ENCODE measurements at regions not wholly inside any gene's neighbourhood (a gene's known extent, or its start where the extent isn't known, plus 50 kb on each side); places are given as distances from the start of the nearest gene placed in this dataset.

- TF ChIP-seq HMBOX1 (IDR thresholded peaks at IDR 0.05) = no peak
- TF ChIP-seq ZFPM2 (CRISPR knock-in tag; IDR thresholded peaks at IDR 0.05) = no peak
- no peak for TF ChIP-seq THRA (IDR thresholded peaks at IDR 0.05)
- no peak; a peak in 1 of 4 replicates for TF ChIP-seq MNT (conservative IDR thresholded peaks at IDR 0.05)
- TF ChIP-seq SAFB2 (IDR thresholded peaks at IDR 0.05; ENCODE audit: borderline replicate concordance, low read depth, low read length, severe bottlenecking) = no peak
- TF ChIP-seq SMAD1 (IDR thresholded peaks at IDR 0.05; ENCODE audit: low read depth, low read length, partially characterized antibody) = no peak
- TF ChIP-seq TAF9B (IDR thresholded peaks at IDR 0.05; ENCODE audit: partially characterized antibody) = no peak
- no peak for TF ChIP-seq XRCC3 (IDR thresholded peaks at IDR 0.05)
- TF ChIP-seq CBFA2T2 (conservative IDR thresholded peaks at IDR 0.05) = 0 out of 2 replicates have a peak, but pooled peaks have one; percentile 31
- TF ChIP-seq ZNF3 (CRISPR knock-in tag; IDR thresholded peaks at IDR 0.05) = no peak
- TF ChIP-seq GABPB1 (CRISPR knock-in tag; IDR thresholded peaks at IDR 0.05) = no peak
- no peak for TF ChIP-seq HNRNPH1 (optimal IDR thresholded peaks at IDR 0.05; ENCODE audit: low read depth, low read length)
- no peak for TF ChIP-seq SREBF2 (CRISPR knock-in tag; IDR thresholded peaks at IDR 0.05)
- TF ChIP-seq ATF7 (IDR thresholded peaks at IDR 0.05) = no peak
- TF ChIP-seq ZNF785 (CRISPR knock-in tag; IDR thresholded peaks at IDR 0.05) = no peak
- TF ChIP-seq RFX7 (CRISPR knock-in tag; IDR thresholded peaks at IDR 0.05) = no peak
- no peak for TF ChIP-seq CHD1 (IDR thresholded peaks at IDR 0.05; ENCODE audit: low read length)
- no peak for TF ChIP-seq ZZZ3 (IDR thresholded peaks at IDR 0.05)
- 0 out of 2 replicates have a peak, but pooled peaks have one; percentile 25 for TF ChIP-seq EP400 (IDR thresholded peaks at IDR 0.05)
- TF ChIP-seq ZBED1 (IDR thresholded peaks at IDR 0.05) = no peak
- TF ChIP-seq POLR3A (IDR thresholded peaks at IDR 0.05; ENCODE audit: borderline replicate concordance, extremely low read depth, insufficient read depth, insufficient read length) = no peak
- no peak for TF ChIP-seq TEAD4 (IDR thresholded peaks at IDR 0.05; ENCODE audit: low read length)
- TF ChIP-seq TEAD4 (CRISPR knock-in tag; IDR thresholded peaks at IDR 0.05; ENCODE audit: borderline replicate concordance) = no peak
- TF ChIP-seq CSDE1 (IDR thresholded peaks at IDR 0.05) = no peak
- TF ChIP-seq THRAP3 (IDR thresholded peaks at IDR 0.05; ENCODE audit: borderline replicate concordance) = no peak
- no peak for TF ChIP-seq FIP1L1 (IDR thresholded peaks at IDR 0.05; ENCODE audit: low read depth, low read length, poor library complexity, severe bottlenecking)
- TF ChIP-seq U2AF1 (optimal IDR thresholded peaks at IDR 0.05; ENCODE audit: low read depth, low read length) = no peak
These were observed 180.7 kb upstream of the PGRMC2 start (continued) for GRCh38 chr4:128468123-128468989.
